ENCODE measurements at regions not wholly inside any gene's neighbourhood (a gene's known extent, or its start where the extent isn't known, plus 50 kb on each side); places are given as distances from the start of the nearest gene placed in this dataset.
A peak's percentile ranks its signal among the peaks of the same experiment; 100 is the strongest.

DNA sequence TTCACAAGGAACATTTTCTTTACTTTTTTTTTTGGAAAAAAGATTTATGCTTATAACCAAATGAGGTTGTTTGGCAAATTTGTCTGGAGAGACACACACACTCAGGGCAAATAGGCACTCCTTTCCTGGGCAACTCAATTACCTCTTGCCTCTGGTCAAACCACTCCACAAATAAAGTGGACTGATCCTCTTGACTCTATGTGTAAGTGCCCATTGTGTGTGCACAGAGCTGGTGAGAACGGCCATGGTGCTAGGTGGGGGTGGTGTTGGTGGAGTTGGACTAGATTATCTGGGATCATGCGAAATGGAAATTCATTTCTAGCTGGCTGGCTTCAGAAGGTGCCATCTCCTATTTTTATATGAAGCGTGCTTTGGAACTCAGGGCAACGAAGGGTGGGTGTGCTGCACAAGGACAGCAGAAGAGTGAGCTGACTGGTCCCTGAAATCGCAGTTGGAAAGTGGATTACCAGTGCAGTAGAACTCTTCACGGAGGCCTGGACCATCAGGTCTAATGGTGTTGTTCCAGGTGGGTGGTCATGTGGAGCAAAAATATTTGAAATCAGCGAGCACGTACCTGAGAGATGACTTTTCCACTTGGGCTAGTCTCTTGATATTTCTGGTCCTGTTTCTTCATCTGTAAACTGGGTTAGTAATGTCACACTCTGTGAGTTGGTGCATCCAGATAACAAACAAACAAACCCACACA is 149.9 kb downstream of the RPIA start (continued):
- TF ChIP-seq CUX1 (IDR thresholded peaks at IDR 0.05; ENCODE audit: insufficient replicate concordance, low read depth, low read length) (no peak), HCFC1 (IDR thresholded peaks at IDR 0.05; ENCODE audit: low read length) (no peak)
- TF ChIP-seq, protein P1, sequence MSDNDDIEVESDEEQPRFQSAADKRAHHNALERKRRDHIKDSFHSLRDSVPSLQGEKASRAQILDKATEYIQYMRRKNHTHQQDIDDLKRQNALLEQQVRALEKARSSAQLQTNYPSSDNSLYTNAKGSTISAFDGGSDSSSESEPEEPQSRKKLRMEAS (IDR thresholded peaks at IDR 0.05; ENCODE audit: low read depth, low read length) = no peak

DNA sequence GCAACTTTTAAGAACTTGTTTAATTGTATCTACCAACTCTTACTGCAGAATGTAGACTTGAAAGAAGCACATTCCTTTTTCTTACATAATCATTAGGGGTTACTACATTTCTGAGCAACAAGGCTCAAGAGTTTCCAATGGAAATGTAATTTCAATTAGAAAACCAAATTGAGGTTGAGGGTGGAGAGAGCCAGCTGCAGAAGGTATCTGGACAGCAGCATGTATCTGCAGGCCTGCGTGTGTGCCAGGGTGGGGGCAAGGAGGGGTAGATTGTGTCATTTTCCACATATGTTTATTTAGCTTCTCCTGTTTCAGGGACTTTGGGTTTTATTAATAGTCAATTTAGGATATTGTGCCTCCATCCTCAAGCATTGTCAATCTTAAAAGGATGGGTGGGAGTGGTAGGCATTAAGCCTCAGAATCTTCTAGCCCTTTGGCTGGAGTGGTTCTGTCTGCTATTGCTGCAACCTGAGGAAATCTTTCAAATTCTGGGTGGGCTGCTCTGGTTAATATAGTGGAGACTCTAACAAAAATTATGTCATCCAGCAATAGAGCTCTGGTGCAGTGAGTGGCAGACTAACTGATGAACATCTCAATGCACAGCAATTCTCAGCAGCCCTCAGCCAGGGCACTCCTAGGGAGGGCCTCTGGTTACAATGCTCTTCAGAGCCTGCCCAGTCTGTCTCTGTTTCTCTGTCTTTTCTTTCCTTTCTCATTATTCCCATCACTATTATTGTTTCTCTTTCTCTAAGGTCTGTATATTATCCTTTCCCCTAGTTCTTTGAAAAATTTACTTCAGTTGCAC is 151.4 kb downstream of the RPIA start:
- intact Hi-C loops (cut with micrococcal nuclease; ENCODE audit: unreplicated experiment) (no loop called here), in situ Hi-C loops (cut with MboI) (loop anchor here (5.0 kb wide), 1 partner anchor 236 kb away; no protein-coding TSS in a partner anchor)
- Histone ChIP-seq H3K9ac (ENCODE audit: control insufficient read depth, insufficient read depth, low read length) (no peak overlapping the region), H2AFZ (ENCODE audit: control insufficient read depth, low read depth, low read length) (no peak overlapping the region), H3K27ac (ENCODE audit: control insufficient read depth, insufficient read depth) (peak overlapping the region; percentile 48), H3K9me3 (replicated peaks; ENCODE audit: control insufficient read depth, insufficient read depth, low read length) (no peaks in the 10 kb centered on the region), H3K27me3 (replicated peaks in 1 of 2; ENCODE audit: control insufficient read depth in 2 of 2, insufficient read depth in 2 of 2, low read length in 1 of 2) (no peaks in the 10 kb centered on the region), H3K79me2 (ENCODE audit: control insufficient read depth, insufficient read depth, low read length) (no peaks in the 10 kb centered on the region), H3K4me3 (no peak overlapping the region), H3K4me1 (ENCODE audit: control insufficient read depth, insufficient read depth, low read length) (no peaks in the 10 kb centered on the region), H4K20me1 (ENCODE audit: control insufficient read depth, insufficient read depth) (no peaks in the 10 kb centered on the region), H3K4me2 (ENCODE audit: control insufficient read depth, insufficient read depth) (no peak overlapping the region), H3K36me3 (ENCODE audit: control insufficient read depth in 2 of 2, insufficient read depth in 2 of 2, low read length in 1 of 2) (no peaks in the 10 kb centered on the region)
- ChIA-PET RAD21 (ENCODE audit: unreplicated experiment) (no interaction called here), SMC1A (ENCODE audit: uncharacterized antibody, unreplicated experiment) (no interaction called here), CTCF (no interaction called here), POLR2A (no interaction called here)
- ATAC-seq (no peak), DNase-seq (ENCODE audit: low read depth, low spot score) (no peak), FAIRE-seq (no peak)
- WGBS (ENCODE audit: insufficient coverage, insufficient replicate concordance, low lambda C conversion rate, missing lambda C conversion rate) = 0% methylated on average over 1 of the region's 1 CpG
- BruUV-seq (replicated peaks) = no TSS peak
- TF ChIP-seq SMAD1 (IDR thresholded peaks at IDR 0.05; ENCODE audit: low read depth, partially characterized antibody) = no peak
- TF ChIP-seq, protein P2, sequence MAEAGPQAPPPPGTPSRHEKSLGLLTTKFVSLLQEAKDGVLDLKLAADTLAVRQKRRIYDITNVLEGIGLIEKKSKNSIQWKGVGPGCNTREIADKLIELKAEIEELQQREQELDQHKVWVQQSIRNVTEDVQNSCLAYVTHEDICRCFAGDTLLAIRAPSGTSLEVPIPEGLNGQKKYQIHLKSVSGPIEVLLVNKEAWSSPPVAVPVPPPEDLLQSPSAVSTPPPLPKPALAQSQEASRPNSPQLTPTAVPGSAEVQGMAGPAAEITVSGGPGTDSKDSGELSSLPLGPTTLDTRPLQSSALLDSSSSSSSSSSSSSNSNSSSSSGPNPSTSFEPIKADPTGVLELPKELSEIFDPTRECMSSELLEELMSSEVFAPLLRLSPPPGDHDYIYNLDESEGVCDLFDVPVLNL (IDR thresholded peaks at IDR 0.05; ENCODE audit: low read depth, low read length) = no peak
- TF ChIP-seq, protein P3, sequence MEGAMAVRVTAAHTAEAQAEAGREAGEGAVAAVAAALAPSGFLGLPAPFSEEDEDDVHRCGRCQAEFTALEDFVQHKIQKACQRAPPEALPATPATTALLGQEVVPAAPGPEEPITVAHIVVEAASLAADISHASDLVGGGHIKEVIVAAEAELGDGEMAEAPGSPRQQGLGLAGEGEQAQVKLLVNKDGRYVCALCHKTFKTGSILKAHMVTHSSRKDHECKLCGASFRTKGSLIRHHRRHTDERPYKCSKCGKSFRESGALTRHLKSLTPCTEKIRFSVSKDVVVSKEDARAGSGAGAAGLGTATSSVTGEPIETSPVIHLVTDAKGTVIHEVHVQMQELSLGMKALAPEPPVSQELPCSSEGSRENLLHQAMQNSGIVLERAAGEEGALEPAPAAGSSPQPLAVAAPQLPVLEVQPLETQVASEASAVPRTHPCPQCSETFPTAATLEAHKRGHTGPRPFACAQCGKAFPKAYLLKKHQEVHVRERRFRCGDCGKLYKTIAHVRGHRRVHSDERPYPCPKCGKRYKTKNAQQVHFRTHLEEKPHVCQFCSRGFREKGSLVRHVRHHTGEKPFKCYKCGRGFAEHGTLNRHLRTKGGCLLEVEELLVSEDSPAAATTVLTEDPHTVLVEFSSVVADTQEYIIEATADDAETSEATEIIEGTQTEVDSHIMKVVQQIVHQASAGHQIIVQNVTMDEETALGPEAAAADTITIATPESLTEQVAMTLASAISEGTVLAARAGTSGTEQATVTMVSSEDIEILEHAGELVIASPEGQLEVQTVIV (IDR thresholded peaks at IDR 0.05; ENCODE audit: borderline replicate concordance, partially characterized antibody) = no peak
- TF ChIP-seq SRF (IDR thresholded peaks at IDR 0.05; ENCODE audit: low read depth in 2 of 2, low read length in 2 of 2) = no peak
- TF ChIP-seq ZNF207 (IDR thresholded peaks at IDR 0.05; ENCODE audit: borderline replicate concordance) = no peak
- TF ChIP-seq SIN3A (IDR thresholded peaks at IDR 0.05; ENCODE audit: low read depth, low read length) = no peak
- TF ChIP-seq MXI1 (IDR thresholded peaks at IDR 0.05; ENCODE audit: low read depth, low read length) = no peak
- TF ChIP-seq CBX3 (IDR thresholded peaks at IDR 0.05; ENCODE audit: borderline replicate concordance, low read depth) = no peak
- no peak for TF ChIP-seq GATAD2B (conservative IDR thresholded peaks at IDR 0.05; ENCODE audit: low read depth)
